ENCODE measurements at regions not wholly inside any gene's neighbourhood (a gene's known extent, or its start where the extent isn't known, plus 50 kb on each side); places are given as distances from the start of the nearest gene placed in this dataset.

DNA sequence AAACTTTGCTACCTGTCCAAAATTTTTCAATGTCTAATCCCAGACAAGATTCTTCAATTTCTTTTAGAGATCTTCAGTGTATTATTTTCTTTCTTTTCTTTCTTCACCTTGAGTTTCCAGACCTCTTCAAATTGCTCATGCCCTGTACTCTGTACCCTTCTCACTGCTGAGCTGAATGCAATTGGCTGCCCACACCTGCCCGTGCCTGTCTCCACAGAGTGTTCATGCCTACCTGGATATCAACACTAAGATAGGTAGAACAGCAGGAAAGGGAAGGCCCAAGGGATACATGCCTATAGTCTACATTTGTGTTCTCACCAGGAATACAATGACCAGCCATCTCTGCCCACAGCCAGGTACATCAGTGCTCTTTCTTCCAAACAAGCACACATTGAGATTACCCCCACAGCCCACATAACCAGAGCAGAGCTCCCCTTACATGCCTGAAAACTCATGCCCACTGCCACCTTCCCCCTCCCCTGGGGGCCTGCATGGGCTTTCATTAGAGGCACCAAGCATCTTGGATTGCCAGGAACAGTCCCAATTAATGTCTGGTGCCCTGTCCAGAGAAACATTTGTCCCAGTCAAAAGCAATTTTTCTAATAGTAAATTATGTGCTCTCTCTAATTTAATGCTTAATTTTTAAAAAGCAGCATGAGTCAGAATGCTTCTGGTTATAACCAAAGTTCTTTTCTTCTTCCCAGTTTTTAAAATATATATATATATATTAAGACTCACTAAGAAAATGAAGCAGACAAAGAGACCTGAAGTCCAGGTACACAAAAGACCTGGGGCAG, 134.9 kb upstream of the SLC14A2 start:
- H3K27ac ChIP-seq = no peak overlapping the region
- no peak for TF ChIP-seq ZFX (IDR thresholded peaks at IDR 0.05)
- TF ChIP-seq, protein P1, sequence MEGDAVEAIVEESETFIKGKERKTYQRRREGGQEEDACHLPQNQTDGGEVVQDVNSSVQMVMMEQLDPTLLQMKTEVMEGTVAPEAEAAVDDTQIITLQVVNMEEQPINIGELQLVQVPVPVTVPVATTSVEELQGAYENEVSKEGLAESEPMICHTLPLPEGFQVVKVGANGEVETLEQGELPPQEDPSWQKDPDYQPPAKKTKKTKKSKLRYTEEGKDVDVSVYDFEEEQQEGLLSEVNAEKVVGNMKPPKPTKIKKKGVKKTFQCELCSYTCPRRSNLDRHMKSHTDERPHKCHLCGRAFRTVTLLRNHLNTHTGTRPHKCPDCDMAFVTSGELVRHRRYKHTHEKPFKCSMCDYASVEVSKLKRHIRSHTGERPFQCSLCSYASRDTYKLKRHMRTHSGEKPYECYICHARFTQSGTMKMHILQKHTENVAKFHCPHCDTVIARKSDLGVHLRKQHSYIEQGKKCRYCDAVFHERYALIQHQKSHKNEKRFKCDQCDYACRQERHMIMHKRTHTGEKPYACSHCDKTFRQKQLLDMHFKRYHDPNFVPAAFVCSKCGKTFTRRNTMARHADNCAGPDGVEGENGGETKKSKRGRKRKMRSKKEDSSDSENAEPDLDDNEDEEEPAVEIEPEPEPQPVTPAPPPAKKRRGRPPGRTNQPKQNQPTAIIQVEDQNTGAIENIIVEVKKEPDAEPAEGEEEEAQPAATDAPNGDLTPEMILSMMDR (conservative IDR thresholded peaks at IDR 0.05) = no peak

GRCh38 chr18:45481821-45482220, 133.5 kb upstream of the SLC14A2 start:
- TF ChIP-seq, protein P1 (conservative IDR thresholded peaks at IDR 0.05) = no peak
- no peak for TF ChIP-seq ZFX (IDR thresholded peaks at IDR 0.05)
- no peak overlapping the region for H3K27ac ChIP-seq

- H3K27ac ChIP-seq = no peak overlapping the region
- TF ChIP-seq ZFX (IDR thresholded peaks at IDR 0.05) = no peak
- TF ChIP-seq, protein P1 (conservative IDR thresholded peaks at IDR 0.05) = no peak
Observed at GRCh38 chr18:45482286-45482685, 133.0 kb upstream of the SLC14A2 start.

GRCh38 chr18:45487581-45487980, 127.7 kb upstream of the SLC14A2 start:
- no peak for TF ChIP-seq ZFX (IDR thresholded peaks at IDR 0.05)
- H3K27ac ChIP-seq = no peak overlapping the region

DNA sequence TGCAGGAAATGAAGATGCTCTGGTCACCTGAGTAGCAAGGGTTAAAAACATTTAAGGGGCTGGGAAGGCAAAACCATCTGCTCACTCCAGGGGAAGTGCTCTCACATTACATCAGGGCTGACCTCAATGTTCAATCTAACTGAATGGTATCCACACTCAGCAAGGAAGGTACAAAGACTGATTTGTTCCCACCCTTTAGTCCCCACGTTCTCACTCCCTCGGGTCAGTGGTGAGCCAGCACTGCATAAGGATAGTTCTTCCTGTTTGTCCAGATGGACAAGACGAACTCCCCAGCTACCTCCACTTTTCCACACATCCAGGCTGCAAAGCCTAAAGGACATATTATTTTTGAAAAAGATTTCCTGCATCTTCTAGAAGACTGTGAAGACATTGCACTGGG, 126.6 kb upstream of the SLC14A2 start:
- no peak overlapping the region for H3K27ac ChIP-seq
- no peak for TF ChIP-seq ZFX (IDR thresholded peaks at IDR 0.05)
- TF ChIP-seq, protein P1 (conservative IDR thresholded peaks at IDR 0.05) = no peak

DNA sequence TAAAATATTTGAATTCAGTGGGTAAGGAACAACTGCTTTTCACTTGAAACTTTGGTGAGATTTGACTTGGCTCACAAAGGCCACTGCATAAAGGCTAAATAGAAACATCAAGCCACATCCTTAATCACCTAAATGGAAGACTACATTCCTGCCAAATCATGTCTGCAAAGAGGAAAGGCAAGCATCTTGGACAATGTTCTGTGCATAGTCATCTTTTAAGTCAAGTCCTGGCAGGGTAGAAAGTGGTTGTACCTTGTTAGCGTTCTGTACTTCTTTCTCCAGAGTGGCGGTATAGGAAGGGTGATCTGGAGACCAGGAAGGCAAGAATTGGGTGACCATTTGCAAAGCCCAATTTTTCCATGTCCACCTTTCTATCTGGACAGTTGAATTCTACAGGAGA, 121.4 kb upstream of the SLC14A2 start:
- no peak for TF ChIP-seq ZFX (IDR thresholded peaks at IDR 0.05)
- TF ChIP-seq, protein P1 (conservative IDR thresholded peaks at IDR 0.05) = no peak
- no peak overlapping the region for H3K27ac ChIP-seq

DNA sequence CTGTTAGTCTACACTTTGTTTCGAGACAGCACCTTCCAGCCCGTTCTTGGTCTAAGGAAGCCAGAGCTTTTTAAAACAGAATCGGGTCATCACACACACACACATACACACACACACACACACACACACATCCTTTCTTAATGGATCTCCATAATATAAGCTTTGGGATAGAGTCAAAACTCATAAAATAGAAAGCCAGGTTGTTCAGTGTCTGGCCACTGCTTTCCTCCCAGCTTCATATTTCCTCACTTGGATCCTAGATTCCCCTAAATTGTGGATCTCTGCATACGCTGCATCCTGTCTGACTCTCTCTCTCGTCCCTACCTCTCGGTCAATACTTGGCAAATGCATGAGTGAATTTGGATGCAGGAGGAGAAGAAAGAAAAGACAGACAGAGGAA, 120.5 kb upstream of the SLC14A2 start:
- TF ChIP-seq, protein P1 (conservative IDR thresholded peaks at IDR 0.05) = no peak
- no peak for TF ChIP-seq ZFX (IDR thresholded peaks at IDR 0.05)
- H3K27ac ChIP-seq = no peak overlapping the region

GRCh38 chr18:45496741-45497140, 118.5 kb upstream of the SLC14A2 start:
- no peak overlapping the region for H3K27ac ChIP-seq
- no peak for TF ChIP-seq ZFX (IDR thresholded peaks at IDR 0.05)
- TF ChIP-seq, protein P1 (conservative IDR thresholded peaks at IDR 0.05) = no peak

All from C4-2B (cell line).